Skeletal muscle tissue (tissue), 3 donors: ENCODE measurements at regions not wholly inside any gene's neighbourhood (a gene's known extent, or its start where the extent isn't known, plus 50 kb on each side); places are given as distances from the start of the nearest gene placed in this dataset.

Experiments used
- H3K27ac ChIP-seq: one replicate; pipeline ENCODE4 v1.7.0; 2013; ENCODE audit warnings: mild to moderate bottlenecking, low read depth, low read length, inconsistent platforms
- H3K27me3 ChIP-seq, 3 donors: one replicate each; pipeline ENCODE4 v1.7.0; 2013; ENCODE audit warnings: low read length in 3 of 3; ENCODE audit not compliant: control insufficient read depth in 3 of 3, insufficient read depth in 3 of 3
- H3K36me3 ChIP-seq, 3 donors: one replicate each; pipeline ENCODE4 v1.7.0; 2013; ENCODE audit warnings: low read length in 3 of 3; ENCODE audit not compliant: control insufficient read depth in 3 of 3, insufficient read depth in 3 of 3
- H3K4me1 ChIP-seq, 3 donors: one replicate each; pipeline ENCODE4 v1.7.0; 2013; ENCODE audit warnings: low read length in 3 of 3, mild to moderate bottlenecking in 3 of 3; ENCODE audit not compliant: control insufficient read depth in 3 of 3, insufficient read depth in 3 of 3
- H3K4me3 ChIP-seq, 3 donors: one replicate each; pipeline ENCODE4 v1.7.0; 2013; ENCODE audit warnings: low read length in 3 of 3
- H3K9ac ChIP-seq, 3 donors: one replicate each; pipeline ENCODE4 v1.7.0; 2013; ENCODE audit warnings: low read length in 3 of 3, mild to moderate bottlenecking in 3 of 3, moderate library complexity in 2 of 3, low read depth in 1 of 3
- H3K9me3 ChIP-seq, 3 donors: one replicate each; pipeline ENCODE4 v1.7.0; 2013; ENCODE audit warnings: low read length in 3 of 3; ENCODE audit not compliant: control insufficient read depth in 3 of 3
- donor health status: Osteomylitis.

DNA sequence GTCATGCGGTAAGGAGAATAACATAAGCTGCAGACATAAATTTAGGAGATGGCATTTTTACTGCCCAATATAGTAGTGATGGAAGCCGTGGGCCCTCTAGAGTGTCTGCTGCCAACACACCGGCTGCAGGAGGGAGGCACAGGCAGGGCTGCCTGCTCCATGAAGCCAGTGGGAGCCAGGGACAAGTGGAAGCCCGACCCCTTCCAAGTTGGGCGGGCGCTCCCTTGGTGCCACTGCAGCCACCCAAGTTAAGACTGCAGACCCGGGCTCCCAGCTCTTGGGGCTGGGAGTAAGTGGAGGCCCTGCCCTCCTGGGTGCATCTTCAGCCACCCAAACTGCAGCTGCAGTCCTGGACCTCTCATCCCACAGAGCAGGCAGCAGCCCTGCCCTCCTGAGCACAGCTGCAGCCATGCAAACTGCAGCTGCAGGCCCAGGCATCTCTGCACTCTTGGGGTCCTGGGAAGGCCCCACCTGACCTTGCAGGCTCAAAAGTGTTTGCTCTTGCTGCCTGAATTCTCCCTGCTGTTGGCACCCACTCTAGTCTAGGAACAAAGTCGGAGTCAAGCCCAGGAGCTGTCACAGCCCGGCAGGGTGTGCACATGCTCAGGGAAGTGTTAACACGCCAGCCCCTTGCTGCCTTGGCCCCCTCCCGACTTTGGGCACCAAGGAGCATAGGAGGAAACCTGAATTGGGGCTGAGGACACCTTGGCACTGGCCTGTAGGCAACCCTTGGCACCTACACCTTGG lies 437.2 kb upstream of the PRMT6 start:
- H3K4me1 ChIP-seq, result no peaks in the 10 kb centered on the region

GRCh38 chr1:106619827-106620134 lies 436.7 kb upstream of the PRMT6 start:
- Histone ChIP-seq H3K9ac (no peak overlapping the region), H3K9me3 (no peaks in the 10 kb centered on the region), H3K4me1 (no peaks in the 10 kb centered on the region), H3K36me3 (no peaks in the 10 kb centered on the region), H3K27ac (no peak overlapping the region), H3K4me3 (no peak overlapping the region), H3K27me3 (no peaks in the 10 kb centered on the region)

More for the DNA sequence above, 437.2 kb upstream of the PRMT6 start:
- Histone ChIP-seq H3K27ac (no peak overlapping the region), H3K9me3 (no peaks in the 10 kb centered on the region), H3K4me3 (no peak overlapping the region), H3K9ac (no peak overlapping the region), H3K27me3 (no peaks in the 10 kb centered on the region), H3K36me3 (no peaks in the 10 kb centered on the region)

DNA sequence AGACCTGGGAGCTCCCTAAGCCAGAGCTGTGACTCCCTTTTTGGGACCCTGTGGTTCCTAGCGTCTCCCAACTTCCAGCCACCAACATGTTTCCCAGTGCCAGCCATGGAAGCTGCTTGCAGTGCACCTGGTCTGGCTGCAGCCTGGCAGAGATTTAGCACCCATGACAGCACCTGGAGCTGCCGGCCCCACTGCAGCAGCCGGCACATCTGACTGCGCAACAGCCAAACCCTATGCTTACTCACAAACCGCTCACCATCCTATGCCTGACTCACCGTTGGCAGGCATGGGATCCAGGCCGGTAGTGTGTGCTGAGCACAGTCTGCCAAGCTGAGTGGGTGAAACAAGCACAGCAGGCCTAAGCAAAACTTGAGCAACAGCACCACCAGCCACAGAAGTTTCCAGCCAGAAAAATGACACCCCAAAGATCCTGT lies 435.9 kb upstream of the PRMT6 start:
- no peaks in the 10 kb centered on the region for H3K9me3 ChIP-seq
- no peaks in the 10 kb centered on the region for H3K4me1 ChIP-seq
- H3K27me3 ChIP-seq, result no peaks in the 10 kb centered on the region
- H3K9ac ChIP-seq, result no peak overlapping the region
- no peaks in the 10 kb centered on the region for H3K36me3 ChIP-seq
- no peak overlapping the region for H3K4me3 ChIP-seq
- H3K27ac ChIP-seq, result no peak overlapping the region

- Histone ChIP-seq H3K27ac (no peak overlapping the region), H3K9me3 (no peaks in the 10 kb centered on the region)
These were observed 434.6 kb upstream of the PRMT6 start for GRCh38 chr1:106621853-106622252.

GRCh38 chr1:106637566-106637965 lies 418.9 kb upstream of the PRMT6 start:
- Histone ChIP-seq H3K4me1 (no peaks in the 10 kb centered on the region), H3K27ac (no peak overlapping the region), H3K9me3 (no peaks in the 10 kb centered on the region), H3K4me3 (no peak overlapping the region), H3K27me3 (no peaks in the 10 kb centered on the region), H3K9ac (no peak overlapping the region), H3K36me3 (no peaks in the 10 kb centered on the region)

More at GRCh38 chr1:106621853-106622252, 434.6 kb upstream of the PRMT6 start:
- Histone ChIP-seq H3K9ac (no peak overlapping the region), H3K27me3 (no peaks in the 10 kb centered on the region), H3K4me3 (no peak overlapping the region), H3K4me1 (no peaks in the 10 kb centered on the region), H3K36me3 (no peaks in the 10 kb centered on the region)

GRCh38 chr1:106646261-106646784 lies 410.2 kb upstream of the PRMT6 start:
- Histone ChIP-seq H3K9me3 (no peaks in the 10 kb centered on the region), H3K27me3 (no peaks in the 10 kb centered on the region), H3K27ac (no peak overlapping the region), H3K36me3 (no peaks in the 10 kb centered on the region), H3K9ac (no peak overlapping the region), H3K4me3 (no peak overlapping the region), H3K4me1 (no peaks in the 10 kb centered on the region)

DNA sequence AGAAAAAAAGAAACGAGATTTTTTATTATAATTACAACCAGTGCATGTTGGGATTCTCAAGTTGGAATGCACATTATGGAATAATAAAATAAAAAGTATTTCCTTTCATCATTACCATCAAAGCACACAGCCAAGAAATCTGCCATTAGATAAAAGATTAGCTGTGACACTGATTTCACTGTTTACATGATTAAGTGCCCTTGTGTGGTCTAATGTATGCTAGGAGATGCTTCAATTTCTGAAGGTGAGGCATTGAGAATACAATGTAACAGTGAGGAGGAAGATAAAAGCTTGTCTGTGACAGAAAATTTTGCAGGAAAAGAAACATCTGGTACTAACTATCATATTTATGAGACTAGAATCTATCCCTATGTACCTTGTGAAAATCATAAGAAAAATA lies 409.7 kb upstream of the PRMT6 start:
- Histone ChIP-seq H3K36me3 (no peaks in the 10 kb centered on the region), H3K9ac (no peak overlapping the region), H3K4me3 (no peak overlapping the region), H3K9me3 (no peaks in the 10 kb centered on the region), H3K27me3 (no peaks in the 10 kb centered on the region), H3K27ac (no peak overlapping the region), H3K4me1 (no peaks in the 10 kb centered on the region)

GRCh38 chr1:106651028-106651762 lies 405.3 kb upstream of the PRMT6 start:
- Histone ChIP-seq H3K36me3 (no peaks in the 10 kb centered on the region), H3K4me1 (no peaks in the 10 kb centered on the region), H3K27me3 (no peaks in the 10 kb centered on the region), H3K4me3 (no peak overlapping the region), H3K9me3 (no peaks in the 10 kb centered on the region), H3K9ac (no peak overlapping the region), H3K27ac (no peak overlapping the region)

- Histone ChIP-seq H3K27ac (no peak overlapping the region), H3K36me3 (no peaks in the 10 kb centered on the region), H3K9ac (no peak overlapping the region), H3K4me1 (no peaks in the 10 kb centered on the region), H3K9me3 (peaks cover 0 to 2% (median 0%) of the 10 kb centered on the region in 3 donors), H3K4me3 (no peak overlapping the region), H3K27me3 (no peaks in the 10 kb centered on the region)
These were observed 396.8 kb upstream of the PRMT6 start for GRCh38 chr1:106659490-106660244.

DNA sequence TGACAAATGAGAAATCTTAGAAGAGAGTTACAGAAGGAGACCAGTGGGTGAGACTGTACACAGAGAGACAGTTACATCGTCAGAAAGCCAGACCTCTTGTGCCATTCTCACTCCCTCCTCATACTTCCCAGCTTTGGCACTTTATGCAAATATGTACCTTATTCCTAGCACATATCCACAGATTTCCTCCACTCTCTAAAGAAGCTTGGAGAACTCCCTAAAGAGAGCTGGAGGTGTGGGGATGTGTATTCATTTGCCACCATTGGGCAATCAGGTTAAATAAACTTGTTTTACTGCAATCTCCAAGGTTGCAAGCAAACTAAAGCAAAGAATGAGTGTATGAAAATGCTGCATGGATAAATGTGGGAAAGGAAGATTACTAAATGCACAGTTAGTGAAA lies 380.9 kb upstream of the PRMT6 start:
- Histone ChIP-seq H3K4me3 (no peak overlapping the region), H3K27ac (no peak overlapping the region)

More for the DNA sequence above, 380.9 kb upstream of the PRMT6 start:
- no peak overlapping the region for H3K9ac ChIP-seq
- no peaks in the 10 kb centered on the region for H3K9me3 ChIP-seq
- H3K4me1 ChIP-seq, result no peaks in the 10 kb centered on the region
- no peaks in the 10 kb centered on the region for H3K36me3 ChIP-seq
- no peaks in the 10 kb centered on the region for H3K27me3 ChIP-seq
